ELR (cell line): ENCODE measurements at regions not wholly inside any gene's neighbourhood (a gene's known extent, or its start where the extent isn't known, plus 50 kb on each side); places are given as distances from the start of the nearest gene placed in this dataset.

Source experiments
- DNase-seq: peaks from one replicate; pipeline ENCODE4 v3.0.0-alpha.2; 2015; ENCODE audit warnings: low read depth

- no peak for DNase-seq
Observed at GRCh38 chr2:239517686-239518085, 116.9 kb upstream of the HDAC4 start.

DNA sequence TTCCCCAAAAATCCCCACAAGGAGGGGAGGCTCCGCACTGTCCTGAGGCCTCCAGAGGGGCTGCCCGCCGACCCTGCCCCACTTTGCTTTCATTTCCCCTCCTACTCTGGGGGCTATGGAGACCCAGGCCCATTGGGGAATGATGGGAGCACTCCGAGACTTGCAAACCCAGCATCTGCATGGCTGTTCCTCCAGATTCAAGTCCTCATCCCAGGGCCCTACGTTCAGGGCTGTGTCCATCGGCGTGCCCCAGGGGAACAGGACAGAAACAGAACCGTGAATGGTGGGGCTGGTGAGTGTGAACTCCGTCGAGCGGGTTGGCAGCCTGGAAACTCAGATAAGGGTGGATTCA is 116.1 kb upstream of the HDAC4 start:
- DNase-seq = no peak

DNA sequence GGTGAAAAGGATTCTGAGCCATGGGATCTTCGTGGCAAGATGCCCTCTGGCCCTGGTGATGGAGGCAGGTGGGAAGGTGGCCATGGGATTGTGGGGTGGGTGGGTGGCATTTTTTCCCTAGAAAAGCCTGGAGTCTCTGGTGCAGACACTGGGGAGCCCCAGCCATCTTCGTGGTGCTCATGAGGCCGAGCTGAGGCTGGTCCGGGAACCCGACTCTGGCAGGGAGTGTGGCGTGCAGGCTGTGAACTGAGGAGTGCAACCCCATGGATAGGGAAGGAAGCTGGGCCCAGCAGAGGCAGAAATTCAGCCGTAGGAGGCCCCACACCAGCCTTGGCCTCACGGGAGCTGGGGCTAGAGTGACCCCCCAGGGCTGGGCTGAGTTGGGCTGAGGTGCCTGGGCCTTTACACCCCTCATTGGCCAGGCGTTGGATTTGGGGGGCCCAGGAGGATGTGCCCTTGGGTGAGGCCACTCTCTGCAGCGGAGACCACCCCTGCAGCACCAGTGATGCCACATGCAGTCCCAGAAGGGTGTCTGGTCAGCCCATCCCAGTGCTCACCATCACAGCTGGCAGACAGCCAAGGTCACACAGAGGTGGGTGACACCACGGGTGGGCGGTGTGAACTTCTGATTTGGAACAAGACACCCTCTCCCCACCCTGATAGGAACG is 115.6 kb upstream of the HDAC4 start:
- DNase-seq = no peak

DNA sequence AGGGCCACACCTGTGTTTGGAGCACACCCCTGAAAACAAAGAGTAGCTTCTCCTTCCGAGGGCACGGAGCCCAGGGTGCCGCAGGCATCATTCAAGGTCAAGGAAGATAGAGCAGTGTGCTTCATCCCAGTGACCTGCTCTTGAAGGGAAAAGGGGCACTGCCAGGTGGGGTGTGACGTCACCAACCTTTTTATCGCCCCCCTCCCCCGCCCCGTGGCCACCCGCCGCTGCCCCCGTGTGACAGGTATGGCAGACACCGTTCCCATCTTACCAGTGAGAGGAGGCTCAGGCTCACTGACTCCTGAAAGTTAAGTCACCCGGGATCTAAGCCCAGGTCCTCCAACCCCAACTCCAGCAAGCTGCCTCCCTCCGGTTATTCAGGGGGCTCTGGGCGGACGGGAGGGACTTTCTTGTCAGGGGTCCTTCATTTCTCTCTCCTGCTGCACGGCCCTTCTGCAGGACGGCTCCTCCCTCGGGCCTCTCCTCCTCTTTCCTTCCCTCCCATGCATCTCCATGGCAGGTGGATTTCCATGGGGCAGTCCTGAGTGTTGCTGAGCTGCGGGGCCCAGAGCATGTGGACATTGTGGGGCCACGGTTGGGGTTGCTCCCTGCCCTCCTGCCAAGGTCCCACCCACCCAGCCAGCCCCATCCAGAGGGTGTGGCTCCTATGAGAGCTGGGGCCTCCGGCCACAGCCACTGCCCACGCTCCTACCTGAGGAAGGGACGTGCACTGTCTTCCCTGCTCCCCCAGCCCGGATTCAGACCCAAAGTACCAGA is 114.1 kb upstream of the HDAC4 start:
- no peak for DNase-seq

- DNase-seq = no peak
Observed at GRCh38 chr2:239512054-239512453, 111.2 kb upstream of the HDAC4 start.

- DNase-seq = no peak
Observed at GRCh38 chr2:239509373-239510143, 108.7 kb upstream of the HDAC4 start.

- DNase-seq = no peak
Observed at GRCh38 chr2:239508261-239508660, 107.4 kb upstream of the HDAC4 start.

- DNase-seq = no peak
Observed at GRCh38 chr2:239507576-239508258, 106.9 kb upstream of the HDAC4 start.

- no peak for DNase-seq
Observed at GRCh38 chr2:239506961-239507360, 106.1 kb upstream of the HDAC4 start.

DNA sequence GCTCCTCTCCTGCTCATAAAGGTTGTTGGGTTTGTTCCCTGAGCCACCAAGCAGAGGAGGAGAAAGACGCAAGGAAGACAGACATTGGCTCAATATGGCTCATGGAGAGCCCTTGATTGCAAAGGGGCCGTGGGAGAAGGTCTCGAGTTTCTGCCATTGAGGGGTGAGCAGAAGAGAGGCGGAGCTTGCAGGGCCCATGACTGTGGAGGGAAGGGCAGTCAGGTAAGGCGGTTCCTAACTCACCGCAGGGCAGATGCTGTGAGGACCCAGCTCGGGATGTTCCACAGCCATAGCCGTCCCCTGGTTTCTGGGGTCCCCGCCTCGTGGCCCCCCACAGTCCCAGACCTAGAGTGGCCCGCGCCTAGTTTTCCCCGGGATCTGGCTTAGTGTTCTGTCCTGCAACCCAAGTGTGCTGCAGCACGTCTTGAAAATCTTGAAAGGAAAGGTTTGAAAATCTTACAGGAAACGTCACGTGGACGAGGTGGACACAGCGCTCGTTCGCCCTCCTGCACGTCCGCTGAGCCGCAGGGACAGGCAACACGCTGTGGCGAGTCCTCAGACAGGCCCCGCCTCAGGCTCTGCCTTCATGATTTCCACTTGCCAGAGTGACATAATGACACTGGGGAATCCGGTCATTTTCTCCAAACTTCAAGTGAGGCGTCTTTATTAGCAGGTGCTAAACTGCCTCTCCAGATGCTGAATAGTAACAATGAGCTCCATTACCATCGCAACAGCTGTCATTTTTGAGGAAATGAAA is 105.5 kb upstream of the HDAC4 start:
- DNase-seq = no peak

GRCh38 chr2:239504643-239505235 is 103.9 kb upstream of the HDAC4 start:
- DNase-seq = no peak

GRCh38 chr2:239502430-239503186 is 101.8 kb upstream of the HDAC4 start:
- no peak for DNase-seq

DNA sequence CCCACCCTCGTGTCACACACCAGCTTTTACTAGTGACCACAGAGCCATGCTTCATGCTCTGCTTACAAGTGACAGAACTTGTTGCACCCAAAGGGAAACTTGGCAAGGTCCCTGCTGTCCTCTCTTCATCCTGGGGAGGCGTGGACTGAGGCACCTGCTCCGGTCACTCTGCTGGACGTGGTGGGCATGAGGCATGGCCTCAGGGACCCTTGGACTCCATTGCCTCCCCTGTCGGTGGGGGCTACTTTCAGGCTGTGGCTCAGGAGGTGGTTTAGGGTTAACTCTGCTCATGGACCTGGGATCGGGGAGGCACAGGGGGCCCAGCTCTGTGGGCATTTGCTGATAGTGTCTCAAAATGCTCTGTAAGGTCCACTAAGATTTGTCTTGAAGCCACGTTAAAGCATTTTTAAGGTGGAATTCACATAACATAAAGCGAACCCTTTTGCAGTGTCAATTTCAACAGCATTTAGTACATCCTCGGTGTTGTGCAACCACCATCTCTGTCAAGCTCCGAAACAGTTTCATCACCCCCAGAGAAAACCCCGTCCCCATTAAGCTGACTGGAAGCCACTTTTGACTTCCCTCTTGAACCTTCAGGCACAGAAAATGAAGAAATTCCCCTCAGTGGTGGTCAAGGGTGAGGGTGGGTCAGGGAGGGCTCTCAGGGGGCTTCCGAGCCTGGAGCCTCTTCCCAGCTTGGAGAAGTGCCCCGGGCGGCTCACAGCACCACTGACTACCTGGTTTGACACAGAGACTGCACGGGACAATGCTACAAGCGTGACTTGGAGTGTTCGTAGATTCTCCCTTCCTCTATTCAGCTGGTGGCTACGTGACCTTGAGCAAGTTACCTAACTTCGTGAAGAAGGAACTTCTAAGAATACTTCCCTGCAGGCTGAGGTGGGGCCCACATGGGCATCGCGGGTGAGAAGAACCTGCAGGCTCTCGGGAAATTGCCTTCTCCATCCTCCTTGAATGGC is 100.0 kb upstream of the HDAC4 start:
- DNase-seq = no peak

- DNase-seq = no peak
Observed at GRCh38 chr2:239499726-239500573, 99.1 kb upstream of the HDAC4 start.

GRCh38 chr2:239498981-239499634 is 98.3 kb upstream of the HDAC4 start:
- DNase-seq = no peak

- no peak for DNase-seq
Observed at GRCh38 chr2:239498576-239498975, 97.8 kb upstream of the HDAC4 start.

- DNase-seq = no peak
Observed at GRCh38 chr2:239496700-239497099, 95.9 kb upstream of the HDAC4 start.

DNA sequence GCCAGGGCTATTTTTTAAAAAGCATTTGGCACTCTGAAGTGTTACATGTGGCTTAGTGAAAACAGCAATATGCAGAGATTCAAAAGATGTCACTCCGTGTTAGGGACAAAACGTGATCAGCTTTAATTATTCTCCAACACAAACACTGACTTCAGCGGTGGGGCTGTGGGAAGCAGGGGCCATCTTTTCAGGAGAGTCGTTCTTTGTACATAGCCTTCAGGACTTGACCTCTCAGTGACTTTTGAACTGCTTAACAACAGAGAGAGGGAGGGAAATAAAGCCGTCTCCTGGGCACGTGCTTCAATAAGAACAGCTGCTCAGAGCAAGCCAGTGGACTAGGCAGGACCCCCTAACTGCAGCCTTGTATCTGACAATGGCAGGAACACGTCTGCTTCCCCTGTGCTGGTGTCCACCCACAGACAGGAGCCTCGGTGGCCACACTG is 95.0 kb upstream of the HDAC4 start:
- no peak for DNase-seq
